H1 (cell line): ENCODE measurements at regions not wholly inside any gene's neighbourhood (a gene's known extent, or its start where the extent isn't known, plus 50 kb on each side); places are given as distances from the start of the nearest gene placed in this dataset.

ENCODE experiments used
- CTCF ChIA-PET: fragments of 300-600 bp; sonication (Branson Sonifier 250); formaldehyde crosslinking; loops from one replicate; lab custom pipeline; 2021; ENCODE audit not compliant: partially characterized antibody; lab: Charles Lee
- POLR2A ChIA-PET: fragments of 300-600 bp; sonication (Branson Sonifier 250); formaldehyde crosslinking; loops from one replicate; lab custom pipeline; 2021; ENCODE audit warnings: inconsistent platforms; ENCODE audit not compliant: partially characterized antibody; lab: Charles Lee
- DNase-seq, 2 experiments: peaks; one replicate each; pipeline versions ENCODE4 v3.0.0 to v3.0.0-alpha.2; 2010 to 2022; ENCODE audit warnings: low spot score in 2 of 2, low read depth in 1 of 2, mixed read lengths in 1 of 2
- FAIRE-seq: peaks from 2 replicates; lab custom pipeline; 2011; peaks lifted over from hg19 to GRCh38; lab: Jason Lieb, UNC
- H2AFZ ChIP-seq: 2 replicates; pipeline ENCODE4 v1.8.1; 2012; ENCODE audit warnings: low read length, inconsistent platforms
- H2AK5ac ChIP-seq: 2 replicates; pipeline ENCODE4 v1.6.1; 2013; ENCODE audit warnings: low read depth, low read length
- H2BK120ac ChIP-seq: replicated peaks from 2 replicates; pipeline ENCODE3; 2013; ENCODE audit warnings: low read depth, low read length, inconsistent platforms
- H2BK12ac ChIP-seq: 2 replicates; pipeline ENCODE4 v1.6.1; 2013; ENCODE audit warnings: low read depth, low read length
- H2BK15ac ChIP-seq: 2 replicates; pipeline ENCODE4 v1.6.1; 2013; ENCODE audit warnings: low read length
- H2BK20ac ChIP-seq: 2 replicates; pipeline ENCODE4 v1.6.1; 2013; ENCODE audit warnings: low read length
- H2BK5ac ChIP-seq: 2 replicates; pipeline ENCODE4 v1.6.1; 2013; ENCODE audit warnings: low read depth, low read length
- H3K14ac ChIP-seq: 2 replicates; pipeline ENCODE4 v1.6.1; 2013; ENCODE audit warnings: inconsistent platforms; ENCODE audit not compliant: insufficient read length
- H3K18ac ChIP-seq: 2 replicates; pipeline ENCODE4 v1.6.1; 2013; ENCODE audit warnings: low read length; ENCODE audit errors: extremely low read depth
- H3K23ac ChIP-seq: 2 replicates; pipeline ENCODE4 v1.6.1; 2013; ENCODE audit warnings: inconsistent platforms; ENCODE audit not compliant: insufficient read length
- H3K23me2 ChIP-seq: 2 replicates; pipeline ENCODE4 v1.6.1; 2013; ENCODE audit warnings: low read depth, low read length
- H3K27ac ChIP-seq: 2 replicates; pipeline ENCODE4 v1.6.1; 2011; ENCODE audit warnings: low read depth, low read length, inconsistent platforms
- H3K27me3 ChIP-seq, 4 experiments: replicated peaks in 1 of 4; 1 replicate in 1 of 4; 2 replicates in 3 of 4; pipeline versions ENCODE4 v1.6.1 to v1.8.1; 2011 to 2013; ENCODE audit warnings: low read length in 3 of 4, mild to moderate bottlenecking in 3 of 4, inconsistent platforms in 2 of 4, mixed read lengths in 2 of 4, moderate library complexity in 1 of 4; ENCODE audit not compliant: control insufficient read depth in 3 of 4, insufficient read depth in 3 of 4; ENCODE audit errors: extremely low read depth in 1 of 4
- H3K36me3 ChIP-seq, 4 experiments: 2 replicates each; pipeline versions ENCODE4 v1.6.1 to v1.8.1; 2011 to 2013; ENCODE audit warnings: mild to moderate bottlenecking in 4 of 4, low read length in 3 of 4, moderate library complexity in 2 of 4, control low read depth in 1 of 4, inconsistent platforms in 1 of 4; ENCODE audit not compliant: insufficient read depth in 4 of 4, control insufficient read depth in 2 of 4
- H3K4ac ChIP-seq: replicated peaks from 2 replicates; pipeline ENCODE3; 2013; ENCODE audit warnings: low read length, low read depth, mixed read lengths, inconsistent platforms; ENCODE audit not compliant: insufficient read length
- H3K4me1 ChIP-seq, 4 experiments: replicated peaks in 1 of 4; 1 replicate in 1 of 4; 2 replicates in 3 of 4; pipeline versions ENCODE4 v1.6.1 to v1.8.1; 2011 to 2013; ENCODE audit warnings: low read length in 3 of 4, inconsistent platforms in 2 of 4, mixed read lengths in 1 of 4; ENCODE audit not compliant: insufficient read depth in 4 of 4, control insufficient read depth in 3 of 4
- H3K4me2 ChIP-seq, 2 experiments: 2 replicates each; pipeline versions ENCODE4 v1.6.1 to v1.8.1; 2011 to 2013; ENCODE audit warnings: low read depth in 2 of 2, low read length in 2 of 2, control low read depth in 1 of 2, inconsistent platforms in 1 of 2, mild to moderate bottlenecking in 1 of 2; ENCODE audit not compliant: insufficient read depth in 1 of 2
- H3K4me3 ChIP-seq, 4 experiments: fragments of 200-600, 300-600 bp in 1 of 4; sonication (generic), shearing (Covaris generic), sonication (Bioruptor Twin) in 1 of 4; 2 replicates each; pipeline versions ENCODE4 v1.5.1 to v1.8.1; 2011 to 2016; ENCODE audit warnings: low read length in 4 of 4, low read depth in 3 of 4, control low read depth in 2 of 4, inconsistent platforms in 2 of 4, mild to moderate bottlenecking in 2 of 4, mixed read lengths in 1 of 4, moderate library complexity in 1 of 4; ENCODE audit not compliant: insufficient read depth in 2 of 4; ENCODE audit errors: extremely low read depth in 1 of 4
- H3K56ac ChIP-seq: replicated peaks from 2 replicates; pipeline ENCODE3; 2013; ENCODE audit warnings: low read depth, mild to moderate bottlenecking, mixed read lengths, low read length, inconsistent platforms; ENCODE audit not compliant: insufficient read length
- H3K79me1 ChIP-seq: 2 replicates; pipeline ENCODE4 v1.6.1; 2013; ENCODE audit warnings: low read depth, low read length, control low read depth
- H3K79me2 ChIP-seq, 2 experiments: 2 replicates each; pipeline versions ENCODE4 v1.6.1 to v1.8.1; 2012 to 2013; ENCODE audit warnings: low read length in 2 of 2, mild to moderate bottlenecking in 2 of 2, inconsistent platforms in 1 of 2; ENCODE audit not compliant: insufficient read depth in 2 of 2, control insufficient read depth in 1 of 2
- H3K9ac ChIP-seq, 4 experiments: replicated peaks in 1 of 4; 1 replicate in 1 of 4; 2 replicates in 3 of 4; pipeline versions ENCODE4 v1.6.1 to v1.8.1; 2011 to 2013; ENCODE audit warnings: low read depth in 3 of 4, low read length in 3 of 4, control low read depth in 2 of 4, mild to moderate bottlenecking in 2 of 4, moderate library complexity in 2 of 4, inconsistent platforms in 1 of 4; ENCODE audit errors: extremely low read depth in 1 of 4
- H3K9me3 ChIP-seq, 2 experiments: 2 replicates each; pipeline versions ENCODE4 v1.6.1 to v1.8.1; 2012 to 2013; ENCODE audit warnings: mild to moderate bottlenecking in 2 of 2, moderate library complexity in 2 of 2, control low read depth in 1 of 2, inconsistent platforms in 1 of 2, low read depth in 1 of 2, low read length in 1 of 2, mixed read lengths in 1 of 2; ENCODE audit not compliant: insufficient read depth in 2 of 2
- H4K20me1 ChIP-seq, 2 experiments: replicated peaks in 1 of 2; 2 replicates each; pipeline versions ENCODE3 to v1.8.1; 2011 to 2013; ENCODE audit warnings: inconsistent platforms in 2 of 2, low read length in 2 of 2, mild to moderate bottlenecking in 1 of 2; ENCODE audit not compliant: insufficient read depth in 2 of 2, control insufficient read depth in 1 of 2
- H4K5ac ChIP-seq: 2 replicates; pipeline ENCODE4 v1.6.1; 2013; ENCODE audit warnings: low read length, low read depth, mixed read lengths, inconsistent platforms; ENCODE audit not compliant: insufficient read length
- H4K8ac ChIP-seq: 2 replicates; pipeline ENCODE4 v1.8.0; 2013; ENCODE audit warnings: mild to moderate bottlenecking, moderate library complexity, low read length, inconsistent platforms; ENCODE audit not compliant: insufficient read depth; ENCODE audit errors: extremely low read depth
- H4K91ac ChIP-seq: replicated peaks from 2 replicates; pipeline ENCODE3; 2013; ENCODE audit warnings: low read length, mixed read lengths, inconsistent platforms; ENCODE audit not compliant: insufficient read length
- CBX5 ChIP-seq: fragments of 300-800, 300-1000 bp; sonication (generic); IDR thresholded peaks from 2 replicates; pipeline ENCODE4 v1.7.1; 2016; ENCODE audit warnings: antibody characterized with exemption, low read length, low read depth
- EGR1 ChIP-seq: IDR thresholded peaks from 2 replicates; pipeline ENCODE4 v1.6.1; 2011; ENCODE audit warnings: low read depth, low read length, borderline replicate concordance
- GABPA ChIP-seq: IDR thresholded peaks from 2 replicates; pipeline ENCODE4 v1.6.1; 2011; ENCODE audit warnings: mild to moderate bottlenecking, low read length, moderate library complexity, borderline replicate concordance; ENCODE audit not compliant: insufficient read depth
- KDM1A ChIP-seq: fragments of 200-600, 300-600 bp; sonication (generic); IDR thresholded peaks from 2 replicates; pipeline ENCODE4 v1.7.1; 2016; ENCODE audit warnings: mild to moderate bottlenecking, low read length, borderline replicate concordance
- KDM4A ChIP-seq: IDR thresholded peaks from one replicate; pipeline ENCODE4 v1.7.1; 2012; ENCODE audit warnings: low read depth, mild to moderate bottlenecking, moderate library complexity, low read length, inconsistent platforms; ENCODE audit not compliant: severe bottlenecking
- MAFK ChIP-seq: IDR thresholded peaks from 2 replicates; pipeline ENCODE4 v1.6.1; 2012; ENCODE audit warnings: low read depth, mild to moderate bottlenecking, improper control_type of control experiment, low read length
- NRF1 ChIP-seq: IDR thresholded peaks from 2 replicates; pipeline ENCODE4 v1.6.1; 2011; ENCODE audit warnings: mild to moderate bottlenecking, low read depth, low read length, improper control_type of control experiment
- RAD21 ChIP-seq, 2 experiments: IDR thresholded peaks in 1 of 2; conservative IDR thresholded peaks in 1 of 2; 2 replicates each; pipeline ENCODE4 v1.6.1; 2011; ENCODE audit warnings: low read depth in 2 of 2, low read length in 2 of 2, improper control_type of control experiment in 1 of 2, inconsistent platforms in 1 of 2, mild to moderate bottlenecking in 1 of 2, moderate library complexity in 1 of 2
- RBBP5 ChIP-seq: IDR thresholded peaks from 2 replicates; pipeline ENCODE4 v1.7.1; 2012; ENCODE audit warnings: low read depth, mild to moderate bottlenecking, inconsistent platforms, low read length, moderate library complexity, borderline replicate concordance
- SIN3A ChIP-seq, 2 experiments: IDR thresholded peaks in 1 of 2; conservative IDR thresholded peaks in 1 of 2; 2 replicates each; pipeline ENCODE4 v1.6.1; 2011 to 2012; ENCODE audit warnings: low read length in 2 of 2, improper control_type of control experiment in 1 of 2, low read depth in 1 of 2, mild to moderate bottlenecking in 1 of 2
- SIX5 ChIP-seq: IDR thresholded peaks from 2 replicates; pipeline ENCODE4 v1.6.1; 2011; ENCODE audit warnings: mild to moderate bottlenecking, low read depth, low read length
- TBP ChIP-seq: IDR thresholded peaks from 2 replicates; pipeline ENCODE4 v1.6.1; 2011; ENCODE audit warnings: low read depth, low read length, improper control_type of control experiment
- TCF12 ChIP-seq: IDR thresholded peaks from 2 replicates; pipeline ENCODE4 v1.6.1; 2011; ENCODE audit warnings: low read depth, mild to moderate bottlenecking, low read length
- TEAD4 ChIP-seq: IDR thresholded peaks from 2 replicates; pipeline ENCODE4 v1.6.1; 2012; ENCODE audit warnings: low read depth, low read length, inconsistent platforms, mixed read lengths
- ZNF274 ChIP-seq: IDR thresholded peaks from 2 replicates; pipeline ENCODE4 v1.7.0; 2012; ENCODE audit warnings: low read length, borderline replicate concordance; ENCODE audit errors: extremely low read depth
- WGBS, 2 experiments: shearing (Covaris generic) in 1 of 2; methylation state at CpG; one replicate each; pipeline versions ENCODE4 v1.1.6 to v1.1.7; 2013 to 2015; ENCODE audit warnings: low lambda C conversion rate in 2 of 2, mixed read lengths in 2 of 2, inconsistent platforms in 1 of 2, low coverage in 1 of 2, missing lambda C conversion rate in 1 of 2; ENCODE audit not compliant: insufficient replicate concordance in 2 of 2, insufficient coverage in 1 of 2, insufficient read length in 1 of 2; ENCODE audit errors: extremely low coverage in 1 of 2, missing lambda C conversion rate in 1 of 2; 5-methylcytosine and 5-hydroxymethylcytosine counted together

GRCh38 chr2:78353168-78353567, 672.3 kb upstream of the REG3G start:
- Histone ChIP-seq H2BK120ac (no peak overlapping the region), H3K9me3 (no peaks in the 10 kb centered on the region), H2BK12ac (no peak overlapping the region), H2BK15ac (no peak overlapping the region), H3K14ac (no peak overlapping the region), H3K23me2 (no peaks in the 10 kb centered on the region), H3K4ac (no peak overlapping the region), H2AFZ (no peak overlapping the region), H3K23ac (no peak overlapping the region), H2BK20ac (no peak overlapping the region), H3K4me2 (no peak overlapping the region), H3K18ac (no peak overlapping the region), H2AK5ac (no peak overlapping the region), H3K4me1 (peaks cover 0 to 5% (median 4%) of the 10 kb centered on the region in 4 experiments; a peak in 2 of 7 replicates), H3K4me3 (no peak overlapping the region), H3K79me2 (no peaks in the 10 kb centered on the region), H3K9ac (no peak overlapping the region), H4K5ac (no peak overlapping the region), H3K27ac (no peak overlapping the region), H4K91ac (no peak overlapping the region), H3K56ac (no peak overlapping the region), H2BK5ac (no peak overlapping the region), H3K27me3 (no peaks in the 10 kb centered on the region), H4K8ac (no peak overlapping the region), H4K20me1 (no peaks in the 10 kb centered on the region), H3K36me3 (no peaks in the 10 kb centered on the region), H3K79me1 (no peaks in the 10 kb centered on the region)
- 86% methylated on average over 1 of the region's 1 CpG; no CpG with 5 or more reads in 1 of the 2 experiments for WGBS, 2 experiments
- no peak for DNase-seq
- POLR2A ChIA-PET: no interaction called here
- CTCF ChIA-PET: interaction anchor here (0.6 to 3.2 kb wide), 4 partner anchors 11 to 732 kb away, joined by 3 to 15 read pairs (median 4); no protein-coding TSS in a partner anchor
- FAIRE-seq: no peak
- TF ChIP-seq SIX5 (no peak), TEAD4 (no peak), ZNF274 (no peak), EGR1 (no peak), RBBP5 (no peak), SIN3A (conservative IDR thresholded peaks at IDR 0.05 in 1 of 2, IDR thresholded peaks at IDR 0.05 in 1 of 2; ENCODE audit: low read depth in 1 of 2, low read length in 2 of 2) (no peak), CBX5 (no peak), GABPA (no peak), KDM1A (no peak), KDM4A (no peak), NRF1 (no peak), TBP (no peak), MAFK (no peak), TCF12 (no peak), RAD21 (IDR thresholded peaks at IDR 0.05 in 1 of 2, conservative IDR thresholded peaks at IDR 0.05 in 1 of 2; ENCODE audit: low read depth in 2 of 2, low read length in 2 of 2) (no peak)
